ENCODE measurements at regions not wholly inside any gene's neighbourhood (a gene's known extent, or its start where the extent isn't known, plus 50 kb on each side); places are given as distances from the start of the nearest gene placed in this dataset.

DNA sequence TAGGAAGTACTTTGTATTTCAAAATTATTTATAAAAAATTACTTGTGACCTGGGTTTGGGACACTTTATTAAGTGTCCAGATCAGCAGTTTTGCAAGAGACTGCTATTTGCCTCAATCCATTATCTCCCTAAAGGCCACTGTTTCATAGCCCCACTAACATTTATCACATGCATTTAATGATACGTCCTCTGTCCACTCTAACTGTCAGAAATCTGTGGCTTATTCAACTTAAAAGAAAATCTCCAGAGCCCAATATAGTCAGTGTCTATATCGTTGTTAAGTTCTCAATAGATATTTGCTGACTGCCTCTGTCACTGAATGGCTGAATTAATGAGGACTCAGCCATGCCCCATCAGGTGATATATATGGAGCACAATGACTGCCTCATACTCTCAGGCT lies 553.9 kb upstream of the POM121L12 start:
- Histone ChIP-seq H3K4me3 (ENCODE audit: low read length in 2 of 2) (no peak overlapping the region), H3K36me3 (ENCODE audit: control insufficient read depth in 2 of 2, insufficient read depth in 2 of 2, low read length in 2 of 2) (no peaks in the 10 kb centered on the region), H3K27me3 (ENCODE audit: control insufficient read depth in 2 of 2, insufficient read depth in 2 of 2, low read length in 2 of 2) (no peaks in the 10 kb centered on the region)

GRCh38 chr7:52479990-52480389 lies 555.4 kb upstream of the POM121L12 start:
- H3K9me3 ChIP-seq (ENCODE audit: control insufficient read depth in 2 of 2, low read length in 2 of 2), result no peaks in the 10 kb centered on the region
- H3K36me3 ChIP-seq (ENCODE audit: control insufficient read depth in 2 of 2, insufficient read depth in 2 of 2, low read length in 2 of 2), result no peaks in the 10 kb centered on the region
- H3K27me3 ChIP-seq (ENCODE audit: control insufficient read depth in 2 of 2, insufficient read depth in 2 of 2, low read length in 2 of 2), result no peaks in the 10 kb centered on the region
- H3K9ac ChIP-seq (ENCODE audit: low read depth in 1 of 2, low read length in 2 of 2), result no peak overlapping the region
- no peak overlapping the region for H3K4me3 ChIP-seq (ENCODE audit: low read length in 2 of 2)
- H3K4me1 ChIP-seq (ENCODE audit: control insufficient read depth in 2 of 2, insufficient read depth in 2 of 2, low read length in 2 of 2), result no peaks in the 10 kb centered on the region
- no peak overlapping the region for H3K27ac ChIP-seq (ENCODE audit: low read depth in 2 of 2, low read length in 2 of 2)

More for the DNA sequence above, 553.9 kb upstream of the POM121L12 start:
- H3K9me3 ChIP-seq (ENCODE audit: control insufficient read depth in 2 of 2, low read length in 2 of 2), result no peaks in the 10 kb centered on the region
- H3K27ac ChIP-seq (ENCODE audit: low read depth in 2 of 2, low read length in 2 of 2), result no peak overlapping the region
- no peaks in the 10 kb centered on the region for H3K4me1 ChIP-seq (ENCODE audit: control insufficient read depth in 2 of 2, insufficient read depth in 2 of 2, low read length in 2 of 2)
- no peak overlapping the region for H3K9ac ChIP-seq (ENCODE audit: low read depth in 1 of 2, low read length in 2 of 2)

DNA sequence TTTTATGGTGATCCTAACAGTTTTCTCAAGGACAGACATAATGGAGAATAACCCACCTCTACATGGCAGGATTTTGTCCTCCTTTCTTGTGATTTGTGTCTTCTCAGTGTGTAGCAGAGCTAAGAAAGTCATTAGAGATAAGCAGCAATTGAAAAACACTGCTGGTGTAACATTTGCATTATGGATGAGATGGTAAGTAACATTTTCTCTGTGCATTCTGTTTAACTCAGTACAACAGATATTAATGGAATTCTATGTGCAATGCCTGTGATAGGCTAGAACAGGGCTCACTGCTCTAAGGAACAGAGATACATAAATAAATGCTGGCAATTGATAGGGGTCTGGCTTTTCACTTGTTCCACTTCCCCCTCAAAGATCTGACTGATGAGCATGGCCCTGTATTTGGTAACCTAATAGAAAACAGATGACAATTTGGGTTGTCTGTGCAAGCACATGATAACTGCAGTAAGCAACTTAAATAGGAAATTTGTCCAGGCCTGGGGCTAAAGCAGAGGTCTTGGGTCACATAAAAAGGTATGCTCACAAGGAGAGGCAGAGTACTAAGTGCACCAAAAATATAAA lies 560.3 kb upstream of the POM121L12 start:
- H3K9ac ChIP-seq (ENCODE audit: low read depth in 1 of 2, low read length in 2 of 2), result no peak overlapping the region
- no peak overlapping the region for H3K4me3 ChIP-seq (ENCODE audit: low read length in 2 of 2)
- H3K27ac ChIP-seq (ENCODE audit: low read depth in 2 of 2, low read length in 2 of 2), result no peak overlapping the region
- no peaks in the 10 kb centered on the region for H3K4me1 ChIP-seq (ENCODE audit: control insufficient read depth in 2 of 2, insufficient read depth in 2 of 2, low read length in 2 of 2)
- no peaks in the 10 kb centered on the region for H3K27me3 ChIP-seq (ENCODE audit: control insufficient read depth in 2 of 2, insufficient read depth in 2 of 2, low read length in 2 of 2)
- H3K9me3 ChIP-seq (ENCODE audit: control insufficient read depth in 2 of 2, low read length in 2 of 2), result no peaks in the 10 kb centered on the region
- H3K36me3 ChIP-seq (ENCODE audit: control insufficient read depth in 2 of 2, insufficient read depth in 2 of 2, low read length in 2 of 2), result no peaks in the 10 kb centered on the region

DNA sequence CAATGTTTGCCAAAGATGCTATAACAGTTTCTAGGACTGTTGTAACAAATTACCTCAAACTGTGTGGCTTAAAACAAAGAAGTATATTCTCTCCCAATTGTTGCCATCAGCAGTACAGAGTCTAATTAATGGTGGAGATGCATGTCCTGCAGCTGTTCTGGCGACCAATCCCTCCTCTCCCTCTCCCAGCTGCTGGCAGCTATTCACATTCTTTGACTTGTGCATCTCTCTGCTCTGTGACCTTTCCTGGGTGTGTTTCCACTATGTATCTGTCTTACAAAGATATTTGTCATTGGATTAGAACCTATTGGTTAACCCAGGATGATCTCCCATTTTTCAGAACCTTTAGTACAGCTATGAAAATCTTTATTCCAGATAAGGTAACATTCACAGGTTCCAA lies 561.7 kb upstream of the POM121L12 start:
- Histone ChIP-seq H3K27me3 (ENCODE audit: control insufficient read depth in 2 of 2, insufficient read depth in 2 of 2, low read length in 2 of 2) (no peaks in the 10 kb centered on the region), H3K9me3 (ENCODE audit: control insufficient read depth in 2 of 2, low read length in 2 of 2) (no peaks in the 10 kb centered on the region), H3K27ac (ENCODE audit: low read depth in 2 of 2, low read length in 2 of 2) (no peak overlapping the region), H3K9ac (ENCODE audit: low read depth in 1 of 2, low read length in 2 of 2) (no peak overlapping the region), H3K4me1 (ENCODE audit: control insufficient read depth in 2 of 2, insufficient read depth in 2 of 2, low read length in 2 of 2) (no peaks in the 10 kb centered on the region), H3K36me3 (ENCODE audit: control insufficient read depth in 2 of 2, insufficient read depth in 2 of 2, low read length in 2 of 2) (no peaks in the 10 kb centered on the region), H3K4me3 (ENCODE audit: low read length in 2 of 2) (no peak overlapping the region)

DNA sequence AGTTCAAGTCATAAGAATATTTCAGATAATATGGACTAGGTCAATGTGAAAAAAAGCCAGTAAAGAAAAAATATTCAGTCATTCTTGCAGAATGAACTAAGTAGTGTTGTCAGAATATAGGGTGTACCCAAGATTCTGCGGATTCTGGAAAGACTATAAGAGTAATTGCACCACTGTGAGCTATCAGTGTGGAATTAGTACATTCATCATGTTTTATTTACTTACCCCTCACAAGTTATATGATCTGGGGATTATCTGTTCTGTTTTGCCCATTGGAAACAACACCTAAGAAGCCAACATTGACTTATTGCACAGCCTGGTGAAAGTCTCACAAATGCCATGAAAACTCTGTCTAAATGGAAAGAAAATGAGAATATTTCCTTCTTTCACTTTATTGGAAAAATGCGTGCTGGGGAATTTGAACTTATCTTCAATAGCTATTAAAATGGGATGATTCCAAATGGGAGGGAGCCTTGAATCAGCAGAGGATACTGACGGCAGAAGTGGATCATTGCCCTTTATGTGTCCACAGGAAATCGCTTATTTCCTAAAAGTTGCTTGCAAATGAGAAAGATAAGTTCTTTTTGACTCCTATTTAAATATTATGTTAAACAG lies 563.3 kb upstream of the POM121L12 start:
- Histone ChIP-seq H3K36me3 (ENCODE audit: control insufficient read depth in 2 of 2, insufficient read depth in 2 of 2, low read length in 2 of 2) (no peaks in the 10 kb centered on the region), H3K4me3 (ENCODE audit: low read length in 2 of 2) (no peak overlapping the region), H3K27ac (ENCODE audit: low read depth in 2 of 2, low read length in 2 of 2) (no peak overlapping the region), H3K9ac (ENCODE audit: low read depth in 1 of 2, low read length in 2 of 2) (no peak overlapping the region), H3K27me3 (ENCODE audit: control insufficient read depth in 2 of 2, insufficient read depth in 2 of 2, low read length in 2 of 2) (no peaks in the 10 kb centered on the region), H3K4me1 (ENCODE audit: control insufficient read depth in 2 of 2, insufficient read depth in 2 of 2, low read length in 2 of 2) (no peaks in the 10 kb centered on the region), H3K9me3 (ENCODE audit: control insufficient read depth in 2 of 2, low read length in 2 of 2) (no peaks in the 10 kb centered on the region)

DNA sequence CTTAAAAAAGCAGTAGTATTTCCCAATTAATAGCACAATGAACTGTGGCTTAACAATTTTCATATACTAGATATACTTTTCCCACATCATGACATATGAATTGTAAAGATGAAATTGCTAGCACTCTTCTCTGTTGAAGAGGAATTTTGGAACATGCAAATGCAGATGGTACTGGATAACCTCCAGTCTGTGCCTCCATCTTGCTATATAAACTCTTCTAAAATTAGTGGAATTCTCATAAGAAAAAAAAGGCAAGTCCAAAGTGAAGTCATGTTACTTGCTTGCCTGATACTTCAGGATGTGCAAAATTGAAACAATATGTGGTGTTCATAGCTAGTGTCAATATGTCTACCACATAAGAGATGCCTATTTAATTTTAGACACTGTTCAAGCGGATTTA lies 570.2 kb upstream of the POM121L12 start:
- Histone ChIP-seq H3K9me3 (ENCODE audit: control insufficient read depth in 2 of 2, low read length in 2 of 2) (no peaks in the 10 kb centered on the region), H3K27me3 (ENCODE audit: control insufficient read depth in 2 of 2, insufficient read depth in 2 of 2, low read length in 2 of 2) (no peaks in the 10 kb centered on the region), H3K4me3 (ENCODE audit: low read length in 2 of 2) (no peak overlapping the region), H3K4me1 (ENCODE audit: control insufficient read depth in 2 of 2, insufficient read depth in 2 of 2, low read length in 2 of 2) (no peaks in the 10 kb centered on the region), H3K27ac (ENCODE audit: low read depth in 2 of 2, low read length in 2 of 2) (no peak overlapping the region), H3K9ac (ENCODE audit: low read depth in 1 of 2, low read length in 2 of 2) (no peak overlapping the region), H3K36me3 (ENCODE audit: control insufficient read depth in 2 of 2, insufficient read depth in 2 of 2, low read length in 2 of 2) (no peaks in the 10 kb centered on the region)

- Histone ChIP-seq H3K4me1 (ENCODE audit: control insufficient read depth in 2 of 2, insufficient read depth in 2 of 2, low read length in 2 of 2) (no peaks in the 10 kb centered on the region), H3K27ac (ENCODE audit: low read depth in 2 of 2, low read length in 2 of 2) (no peak overlapping the region), H3K36me3 (ENCODE audit: control insufficient read depth in 2 of 2, insufficient read depth in 2 of 2, low read length in 2 of 2) (no peaks in the 10 kb centered on the region), H3K9me3 (ENCODE audit: control insufficient read depth in 2 of 2, low read length in 2 of 2) (no peaks in the 10 kb centered on the region), H3K27me3 (ENCODE audit: control insufficient read depth in 2 of 2, insufficient read depth in 2 of 2, low read length in 2 of 2) (no peaks in the 10 kb centered on the region), H3K4me3 (ENCODE audit: low read length in 2 of 2) (no peak overlapping the region), H3K9ac (ENCODE audit: low read depth in 1 of 2, low read length in 2 of 2) (no peak overlapping the region)
These were observed 572.1 kb upstream of the POM121L12 start for GRCh38 chr7:52463341-52463740.

- Histone ChIP-seq H3K27me3 (ENCODE audit: control insufficient read depth in 2 of 2, insufficient read depth in 2 of 2, low read length in 2 of 2) (no peaks in the 10 kb centered on the region), H3K4me1 (ENCODE audit: control insufficient read depth in 2 of 2, insufficient read depth in 2 of 2, low read length in 2 of 2) (no peaks in the 10 kb centered on the region), H3K4me3 (ENCODE audit: low read length in 2 of 2) (no peak overlapping the region), H3K9ac (ENCODE audit: low read depth in 1 of 2, low read length in 2 of 2) (no peak overlapping the region), H3K36me3 (ENCODE audit: control insufficient read depth in 2 of 2, insufficient read depth in 2 of 2, low read length in 2 of 2) (no peaks in the 10 kb centered on the region), H3K27ac (ENCODE audit: low read depth in 2 of 2, low read length in 2 of 2) (no peak overlapping the region), H3K9me3 (ENCODE audit: control insufficient read depth in 2 of 2, low read length in 2 of 2) (no peaks in the 10 kb centered on the region)
These were observed 573.0 kb upstream of the POM121L12 start for GRCh38 chr7:52462474-52462873.

- H3K27me3 ChIP-seq (ENCODE audit: control insufficient read depth in 2 of 2, insufficient read depth in 2 of 2, low read length in 2 of 2), result no peaks in the 10 kb centered on the region
- no peak overlapping the region for H3K27ac ChIP-seq (ENCODE audit: low read depth in 2 of 2, low read length in 2 of 2)
- no peak overlapping the region for H3K9ac ChIP-seq (ENCODE audit: low read depth in 1 of 2, low read length in 2 of 2)
- H3K4me1 ChIP-seq (ENCODE audit: control insufficient read depth in 2 of 2, insufficient read depth in 2 of 2, low read length in 2 of 2), result no peaks in the 10 kb centered on the region
- H3K4me3 ChIP-seq (ENCODE audit: low read length in 2 of 2), result no peak overlapping the region
- no peaks in the 10 kb centered on the region for H3K9me3 ChIP-seq (ENCODE audit: control insufficient read depth in 2 of 2, low read length in 2 of 2)
- H3K36me3 ChIP-seq (ENCODE audit: control insufficient read depth in 2 of 2, insufficient read depth in 2 of 2, low read length in 2 of 2), result no peaks in the 10 kb centered on the region
These were observed 579.9 kb upstream of the POM121L12 start for GRCh38 chr7:52455571-52455970.

- no peaks in the 10 kb centered on the region for H3K36me3 ChIP-seq (ENCODE audit: control insufficient read depth in 2 of 2, insufficient read depth in 2 of 2, low read length in 2 of 2)
- H3K9ac ChIP-seq (ENCODE audit: low read depth in 1 of 2, low read length in 2 of 2), result no peak overlapping the region
- no peaks in the 10 kb centered on the region for H3K27me3 ChIP-seq (ENCODE audit: control insufficient read depth in 2 of 2, insufficient read depth in 2 of 2, low read length in 2 of 2)
- H3K27ac ChIP-seq (ENCODE audit: low read depth in 2 of 2, low read length in 2 of 2), result no peak overlapping the region
- H3K9me3 ChIP-seq (ENCODE audit: control insufficient read depth in 2 of 2, low read length in 2 of 2), result no peaks in the 10 kb centered on the region
- no peak overlapping the region for H3K4me3 ChIP-seq (ENCODE audit: low read length in 2 of 2)
- no peaks in the 10 kb centered on the region for H3K4me1 ChIP-seq (ENCODE audit: control insufficient read depth in 2 of 2, insufficient read depth in 2 of 2, low read length in 2 of 2)
These were observed 584.6 kb upstream of the POM121L12 start for GRCh38 chr7:52450816-52451215.
